HL-60/S4 treated with phorbol 12-myristate 13-acetate at 8.2 ng/mL for 4 days and 3 days (cell line): ENCODE measurements at regions not wholly inside any gene's neighbourhood (a gene's known extent, or its start where the extent isn't known, plus 50 kb on each side); places are given as distances from the start of the nearest gene placed in this dataset.
"Not testable (repeated sequence)": the region's sequence is repeated elsewhere in the genome, so short reads cannot be mapped to it uniquely, and the experiment has no call there.

ENCODE experiments used
- in situ Hi-C: fragments of 300-500 bp; cut with MboI; formaldehyde crosslinking; loops from 2 replicates; pipeline ENCODE4 v1.15.0; 2022; ENCODE audit warnings: low sequenced_read_pairs

- in situ Hi-C loops, result no loop called here
These were observed 807.9 kb downstream of the PRELID2 start for GRCh38 chr5:145027286-145027685.

GRCh38 chr5:145025775-145026174 lies 809.4 kb downstream of the PRELID2 start:
- in situ Hi-C loops, result no loop called here

- in situ Hi-C loops, result no loop called here
These were observed 820.0 kb downstream of the PRELID2 start for GRCh38 chr5:145015146-145015545.

GRCh38 chr5:145014109-145014508 lies 821.0 kb downstream of the PRELID2 start:
- in situ Hi-C loops, result no loop called here

GRCh38 chr5:145010834-145011233 lies 824.3 kb downstream of the PRELID2 start:
- in situ Hi-C loops, result no loop called here

- in situ Hi-C loops, result no loop called here
These were observed 826.1 kb downstream of the PRELID2 start for GRCh38 chr5:145008876-145009530.

GRCh38 chr5:144994356-144994755 lies 823.7 kb downstream of the KCTD16 start:
- in situ Hi-C loops, result not testable (repeated sequence)

- in situ Hi-C loops, result no loop called here
These were observed 812.4 kb downstream of the KCTD16 start for GRCh38 chr5:144983101-144983500.

- in situ Hi-C loops, result no loop called here
These were observed 809.0 kb downstream of the KCTD16 start for GRCh38 chr5:144979516-144980264.

GRCh38 chr5:144972317-144972716 lies 801.6 kb downstream of the KCTD16 start:
- in situ Hi-C loops, result no loop called here

- in situ Hi-C loops, result no loop called here
These were observed 800.6 kb downstream of the KCTD16 start for GRCh38 chr5:144971108-144971850.

GRCh38 chr5:144960296-144960695 lies 789.6 kb downstream of the KCTD16 start:
- in situ Hi-C loops, result no loop called here

- in situ Hi-C loops, result no loop called here
These were observed 787.3 kb downstream of the KCTD16 start for GRCh38 chr5:144958002-144958401.

GRCh38 chr5:144950996-144951395 lies 780.3 kb downstream of the KCTD16 start:
- in situ Hi-C loops, result no loop called here

- in situ Hi-C loops, result no loop called here
These were observed 776.4 kb downstream of the KCTD16 start for GRCh38 chr5:144947023-144947422.

GRCh38 chr5:144945503-144945902 lies 774.8 kb downstream of the KCTD16 start:
- in situ Hi-C loops, result no loop called here

- in situ Hi-C loops, result no loop called here
These were observed 774.3 kb downstream of the KCTD16 start for GRCh38 chr5:144944936-144945335.

GRCh38 chr5:144941004-144941403 lies 770.3 kb downstream of the KCTD16 start:
- in situ Hi-C loops, result no loop called here

- in situ Hi-C loops, result no loop called here
These were observed 747.7 kb downstream of the KCTD16 start for GRCh38 chr5:144918371-144918770.

- in situ Hi-C loops, result no loop called here
These were observed 744.8 kb downstream of the KCTD16 start for GRCh38 chr5:144915452-144915851.

GRCh38 chr5:144913661-144914060 lies 743.0 kb downstream of the KCTD16 start:
- in situ Hi-C loops, result no loop called here

GRCh38 chr5:144896473-144896872 lies 725.8 kb downstream of the KCTD16 start:
- in situ Hi-C loops, result no loop called here
